Hepatocyte (in vitro differentiated cells): ENCODE measurements at regions not wholly inside any gene's neighbourhood (a gene's known extent, or its start where the extent isn't known, plus 50 kb on each side); places are given as distances from the start of the nearest gene placed in this dataset.

ENCODE experiments used
- DNase-seq: peaks from one replicate; pipeline ENCODE4 v3.0.0-alpha.2; 2016; ENCODE audit warnings: low spot score
- H2AFZ ChIP-seq: fragments of 200-600 bp; sonication (generic); 2 replicates; pipeline ENCODE4 v1.6.0; 2016; ENCODE audit warnings: antibody characterized with exemption, mild to moderate bottlenecking
- H3K27ac ChIP-seq: fragments of 200-600 bp; sonication (generic); 2 replicates; pipeline ENCODE4 v1.5.1; 2016; ENCODE audit warnings: mild to moderate bottlenecking
- H3K27me3 ChIP-seq: fragments of 200-600 bp; sonication (generic); 2 replicates; pipeline ENCODE4 v1.6.1; 2016
- H3K36me3 ChIP-seq: fragments of 200-600 bp; sonication (generic); replicated peaks from 2 replicates; pipeline ENCODE4 v1.5.1; 2016; ENCODE audit warnings: low read depth; ENCODE audit not compliant: insufficient read depth
- H3K4me1 ChIP-seq: fragments of 200-600 bp; sonication (generic); 2 replicates; pipeline ENCODE4 v1.5.1; 2016; ENCODE audit warnings: mild to moderate bottlenecking, moderate library complexity; ENCODE audit not compliant: insufficient read depth
- H3K4me2 ChIP-seq: fragments of 200-600 bp; sonication (generic); 2 replicates; pipeline ENCODE4 v1.6.0; 2016
- H3K4me3 ChIP-seq: fragments of 200-600 bp; sonication (generic); 2 replicates; pipeline ENCODE4 v1.5.1; 2016; ENCODE audit warnings: mild to moderate bottlenecking
- H3K79me2 ChIP-seq: fragments of 200-600 bp; sonication (generic); 2 replicates; pipeline ENCODE4 v1.6.0; 2017; ENCODE audit warnings: mild to moderate bottlenecking
- H3K9me2 ChIP-seq: fragments of 200-600 bp; sonication (generic); replicated peaks from 2 replicates; pipeline ENCODE4 v1.6.0; 2017; ENCODE audit warnings: mild to moderate bottlenecking; ENCODE audit not compliant: insufficient read depth
- H3K9me3 ChIP-seq: fragments of 200-600 bp; sonication (generic); 2 replicates; pipeline ENCODE4 v1.5.1; 2016; ENCODE audit warnings: low read depth, mild to moderate bottlenecking
- H4K20me1 ChIP-seq: fragments of 200-600 bp; sonication (generic); 2 replicates; pipeline ENCODE4 v1.6.0; 2016; ENCODE audit warnings: mild to moderate bottlenecking; ENCODE audit not compliant: insufficient read depth, poor library complexity, severe bottlenecking
- EZH2 ChIP-seq: fragments of 200-600 bp; sonication (generic); IDR thresholded peaks from 2 replicates; pipeline ENCODE4 v1.6.1; 2016; ENCODE audit warnings: antibody characterized with exemption, mild to moderate bottlenecking, borderline replicate concordance
- EZH2phosphoT487 ChIP-seq: fragments of 200-600 bp; sonication (generic); IDR thresholded peaks from one replicate; pipeline ENCODE4 v1.6.1; 2018; ENCODE audit warnings: antibody characterized with exemption, mild to moderate bottlenecking, low read depth, moderate library complexity; ENCODE audit not compliant: unreplicated experiment, severe bottlenecking
- WGBS: methylation state at CpG from one replicate; pipeline ENCODE4 v1.1.6; 2016; ENCODE audit warnings: low lambda C conversion rate; ENCODE audit errors: missing lambda C conversion rate; 5-methylcytosine and 5-hydroxymethylcytosine counted together
- TF ChIP-seq, protein P1 (sequence below): fragments of 200-600 bp; sonication (generic); IDR thresholded peaks from 2 replicates; pipeline ENCODE4 v1.5.1; 2016; ENCODE audit warnings: antibody characterized with exemption, mild to moderate bottlenecking; ENCODE audit not compliant: poor library complexity

DNA sequence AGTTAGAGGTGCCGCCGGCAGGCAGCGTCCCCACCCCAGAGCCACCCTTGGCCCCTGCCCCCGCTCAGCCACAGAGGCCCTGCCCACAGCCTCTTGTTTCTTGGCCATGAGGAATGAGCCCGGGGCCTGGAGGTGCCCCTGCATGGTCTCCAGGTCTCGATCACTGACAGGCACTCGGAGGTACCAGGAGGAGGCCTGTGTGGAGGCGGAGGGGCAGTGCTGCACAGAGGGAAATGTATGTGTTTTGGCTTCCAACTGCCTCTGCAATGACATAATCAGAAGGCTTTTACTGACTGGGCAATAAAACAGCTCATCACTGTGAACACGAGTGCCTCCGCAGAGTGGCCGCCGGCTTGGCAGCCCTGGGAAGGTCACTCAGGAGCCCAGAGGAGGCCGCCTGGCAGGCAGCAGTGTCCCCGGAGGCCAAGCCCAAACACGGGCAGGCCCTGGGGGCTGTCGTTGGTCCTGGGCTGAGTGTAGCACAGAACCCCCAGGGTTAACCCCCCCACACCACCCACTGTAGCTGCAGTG is 61.1 kb upstream of the GATA5 start:
- TF ChIP-seq EZH2phosphoT487, result no peak
- no peak for TF ChIP-seq EZH2
- TF ChIP-seq, protein P1, sequence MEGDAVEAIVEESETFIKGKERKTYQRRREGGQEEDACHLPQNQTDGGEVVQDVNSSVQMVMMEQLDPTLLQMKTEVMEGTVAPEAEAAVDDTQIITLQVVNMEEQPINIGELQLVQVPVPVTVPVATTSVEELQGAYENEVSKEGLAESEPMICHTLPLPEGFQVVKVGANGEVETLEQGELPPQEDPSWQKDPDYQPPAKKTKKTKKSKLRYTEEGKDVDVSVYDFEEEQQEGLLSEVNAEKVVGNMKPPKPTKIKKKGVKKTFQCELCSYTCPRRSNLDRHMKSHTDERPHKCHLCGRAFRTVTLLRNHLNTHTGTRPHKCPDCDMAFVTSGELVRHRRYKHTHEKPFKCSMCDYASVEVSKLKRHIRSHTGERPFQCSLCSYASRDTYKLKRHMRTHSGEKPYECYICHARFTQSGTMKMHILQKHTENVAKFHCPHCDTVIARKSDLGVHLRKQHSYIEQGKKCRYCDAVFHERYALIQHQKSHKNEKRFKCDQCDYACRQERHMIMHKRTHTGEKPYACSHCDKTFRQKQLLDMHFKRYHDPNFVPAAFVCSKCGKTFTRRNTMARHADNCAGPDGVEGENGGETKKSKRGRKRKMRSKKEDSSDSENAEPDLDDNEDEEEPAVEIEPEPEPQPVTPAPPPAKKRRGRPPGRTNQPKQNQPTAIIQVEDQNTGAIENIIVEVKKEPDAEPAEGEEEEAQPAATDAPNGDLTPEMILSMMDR, result no peak
- Histone ChIP-seq H3K79me2 (no peaks in the 10 kb centered on the region), H3K27me3 (no peaks in the 10 kb centered on the region), H3K4me2 (no peak overlapping the region), H2AFZ (no peak overlapping the region), H3K4me3 (no peak overlapping the region), H3K36me3 (no peaks in the 10 kb centered on the region), H3K27ac (peak overlapping the region; percentile 62), H3K9me3 (no peaks in the 10 kb centered on the region), H3K4me1 (peaks cover 37% of the 10 kb centered on the region), H4K20me1 (no peaks in the 10 kb centered on the region), H3K9me2 (no peaks in the 10 kb centered on the region)
- WGBS, result 40% methylated on average over 16 of the region's 16 CpGs
- peak; percentile 82 for DNase-seq

DNA sequence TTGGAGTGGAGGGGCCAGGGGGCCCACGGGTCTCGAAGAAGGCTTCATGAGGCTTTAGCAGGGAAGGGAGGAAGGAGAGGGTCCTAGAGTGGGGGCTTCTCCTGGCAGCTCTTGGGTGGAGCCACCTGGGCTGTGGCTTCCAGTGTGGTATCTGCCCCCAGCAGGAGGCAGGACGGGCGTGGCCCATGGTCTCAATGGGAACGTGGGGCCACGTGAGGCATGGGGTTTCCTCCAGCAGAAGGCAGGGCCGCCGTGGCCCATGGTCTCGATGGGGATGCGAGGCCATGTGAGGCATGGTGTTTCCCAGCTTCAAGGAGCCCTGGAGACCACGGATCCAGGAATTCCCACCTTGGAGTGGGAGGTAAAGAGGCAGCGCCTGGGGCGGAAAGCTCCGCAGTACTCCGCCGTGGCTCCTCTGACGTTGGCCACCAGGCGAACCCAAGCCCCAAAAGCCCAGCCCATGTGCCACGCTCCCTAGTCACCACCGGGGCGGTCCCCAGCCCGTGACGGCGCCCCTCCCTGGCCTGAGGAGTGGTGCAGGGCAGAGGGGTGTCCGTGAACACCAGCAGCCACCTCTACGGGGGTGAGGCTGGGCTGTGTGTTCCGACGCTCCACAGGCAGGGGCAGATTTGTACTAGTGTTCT is 62.0 kb upstream of the GATA5 start:
- H4K20me1 ChIP-seq, result no peaks in the 10 kb centered on the region
- no peak for DNase-seq
- WGBS, result 94% methylated on average over 28 of the region's 28 CpGs

DNA sequence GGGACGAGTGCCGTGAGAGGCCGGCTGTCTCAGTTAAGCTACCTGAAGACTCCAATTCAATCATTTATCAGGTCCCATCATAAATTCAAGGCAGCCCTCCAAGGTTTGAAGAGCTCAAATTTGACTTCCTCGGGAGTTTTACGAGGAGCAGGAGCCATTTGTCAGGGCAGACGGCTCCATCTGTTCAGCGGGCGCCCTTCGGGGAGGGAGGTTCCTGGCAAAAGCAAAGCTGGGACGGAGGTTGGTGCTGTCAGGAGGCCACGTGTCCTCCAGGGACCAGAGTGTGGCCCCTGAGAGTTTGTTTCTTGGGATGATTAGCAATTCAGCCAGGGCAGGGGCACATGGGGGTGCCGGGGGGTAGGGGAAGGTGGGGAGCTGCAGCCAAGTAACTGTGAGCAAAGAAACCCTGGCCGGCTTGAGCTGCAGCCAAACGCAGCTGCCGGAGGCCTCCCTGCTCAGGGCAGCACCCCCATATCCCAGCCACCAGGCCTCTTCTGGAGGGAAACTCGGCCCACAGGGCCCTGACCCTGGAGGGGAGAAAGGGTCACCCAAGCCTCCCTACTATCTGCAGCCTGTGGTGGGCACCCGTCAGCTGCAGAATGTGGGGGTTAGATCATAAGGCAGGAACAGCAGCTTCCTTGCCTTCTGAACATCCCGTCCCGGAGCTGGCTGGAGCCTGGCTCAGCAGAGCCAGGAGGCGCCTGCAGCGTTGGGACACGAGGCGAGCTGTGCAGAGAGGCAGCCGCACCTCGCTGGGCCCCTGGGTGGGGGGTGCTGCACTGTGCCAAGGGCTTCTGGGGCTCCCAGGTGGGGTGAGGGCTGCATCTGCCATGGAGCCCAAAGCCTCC is 63.6 kb upstream of the GATA5 start:
- peaks cover 37% of the 10 kb centered on the region for H3K4me1 ChIP-seq
- H3K9me3 ChIP-seq, result no peaks in the 10 kb centered on the region
- no peaks in the 10 kb centered on the region for H4K20me1 ChIP-seq
- no peaks in the 10 kb centered on the region for H3K36me3 ChIP-seq
- 52% methylated on average over 24 of the region's 25 CpGs for WGBS
- no peaks in the 10 kb centered on the region for H3K79me2 ChIP-seq
- no peak for TF ChIP-seq EZH2
- no peak for TF ChIP-seq EZH2phosphoT487
- TF ChIP-seq, protein P1, result no peak
- no peak for DNase-seq
- no peak overlapping the region for H3K4me3 ChIP-seq
- peak overlapping the region; percentile 33 for H3K4me2 ChIP-seq
- no peaks in the 10 kb centered on the region for H3K27me3 ChIP-seq
- no peaks in the 10 kb centered on the region for H3K9me2 ChIP-seq
- H3K27ac ChIP-seq, result peak overlapping the region; percentile 72
- no peak overlapping the region for H2AFZ ChIP-seq

More for the DNA sequence above, 62.0 kb upstream of the GATA5 start:
- Histone ChIP-seq H3K27ac (peak overlapping the region; percentile 49), H3K4me3 (no peak overlapping the region), H3K4me1 (peaks cover 37% of the 10 kb centered on the region), H2AFZ (no peak overlapping the region), H3K36me3 (no peaks in the 10 kb centered on the region), H3K9me3 (no peaks in the 10 kb centered on the region), H3K9me2 (no peaks in the 10 kb centered on the region), H3K79me2 (no peaks in the 10 kb centered on the region), H3K27me3 (no peaks in the 10 kb centered on the region), H3K4me2 (no peak overlapping the region)
- no peak for TF ChIP-seq EZH2
- TF ChIP-seq, protein P1, result no peak
- TF ChIP-seq EZH2phosphoT487, result no peak
